ENCODE measurements at regions not wholly inside any gene's neighbourhood (a gene's known extent, or its start where the extent isn't known, plus 50 kb on each side); places are given as distances from the start of the nearest gene placed in this dataset.

- TF ChIP-seq CTCF (IDR thresholded peaks at IDR 0.05; ENCODE audit: low read depth, low read length) (peak; percentile 46), EZH2phosphoT487 (IDR thresholded peaks at IDR 0.05; ENCODE audit: low read depth) (no peak)
- peak overlapping the region; percentile 79 for H3K4me2 ChIP-seq (ENCODE audit: low read length)
- 0 out of 2 replicates have a peak overlapping the region, but pooled peaks have one; percentile 23 for H2AFZ ChIP-seq (ENCODE audit: low read depth, low read length)
- no peaks in the 10 kb centered on the region for H3K9me3 ChIP-seq (ENCODE audit: insufficient read depth, low read length)
- H3K36me3 ChIP-seq (replicated peaks; ENCODE audit: low read depth, low read length): no peaks in the 10 kb centered on the region
- no peaks in the 10 kb centered on the region for H3K27me3 ChIP-seq (ENCODE audit: low read depth, low read length)
- peak overlapping the region; percentile 98 for H3K9ac ChIP-seq (ENCODE audit: low read length)
- H3K4me3 ChIP-seq (ENCODE audit: low read length): peak overlapping the region; percentile 98
- peak overlapping the region; percentile 92 for H3K27ac ChIP-seq (ENCODE audit: low read length)
- H3K79me2 ChIP-seq (ENCODE audit: low read length): peaks cover 39% of the 10 kb centered on the region
- H3K4me1 ChIP-seq (ENCODE audit: low read length): peaks cover 18% of the 10 kb centered on the region
- peaks cover 17% of the 10 kb centered on the region for H4K20me1 ChIP-seq (ENCODE audit: insufficient read depth, low read length)
Observed at GRCh38 chr16:85553436-85554113, 59.5 kb upstream of the GSE1 start.

GRCh38 chr16:85554114-85554888, 58.8 kb upstream of the GSE1 start:
- H3K4me1 ChIP-seq (ENCODE audit: low read length): peaks cover 25% of the 10 kb centered on the region

GRCh38 chr16:85554889-85555718, 58.0 kb upstream of the GSE1 start:
- TF ChIP-seq CTCF (IDR thresholded peaks at IDR 0.05; ENCODE audit: low read depth, low read length) (no peak), EZH2phosphoT487 (IDR thresholded peaks at IDR 0.05; ENCODE audit: low read depth) (no peak)
- peak overlapping the region; percentile 95 for H3K4me2 ChIP-seq (ENCODE audit: low read length)
- peaks cover 32% of the 10 kb centered on the region for H4K20me1 ChIP-seq (ENCODE audit: insufficient read depth, low read length)
- peaks cover 52% of the 10 kb centered on the region for H3K79me2 ChIP-seq (ENCODE audit: low read length)
- H2AFZ ChIP-seq (ENCODE audit: low read depth, low read length): no peak overlapping the region
- peak overlapping the region; percentile 98 for H3K4me3 ChIP-seq (ENCODE audit: low read length)
- H3K36me3 ChIP-seq (replicated peaks; ENCODE audit: low read depth, low read length): no peaks in the 10 kb centered on the region
- H3K27me3 ChIP-seq (ENCODE audit: low read depth, low read length): no peaks in the 10 kb centered on the region
- H3K27ac ChIP-seq (ENCODE audit: low read length): peak overlapping the region; percentile 92
- peaks cover 27% of the 10 kb centered on the region for H3K4me1 ChIP-seq (ENCODE audit: low read length)
- peak overlapping the region; percentile 98 for H3K9ac ChIP-seq (ENCODE audit: low read length)
- no peaks in the 10 kb centered on the region for H3K9me3 ChIP-seq (ENCODE audit: insufficient read depth, low read length)

More at GRCh38 chr16:85554114-85554888, 58.8 kb upstream of the GSE1 start:
- Histone ChIP-seq H2AFZ (ENCODE audit: low read depth, low read length) (no peak overlapping the region), H3K27ac (ENCODE audit: low read length) (peak overlapping the region; percentile 92), H3K36me3 (replicated peaks; ENCODE audit: low read depth, low read length) (no peaks in the 10 kb centered on the region), H3K4me2 (ENCODE audit: low read length) (peak overlapping the region; percentile 95), H3K27me3 (ENCODE audit: low read depth, low read length) (no peaks in the 10 kb centered on the region), H4K20me1 (ENCODE audit: insufficient read depth, low read length) (peaks cover 24% of the 10 kb centered on the region), H3K9me3 (ENCODE audit: insufficient read depth, low read length) (no peaks in the 10 kb centered on the region), H3K4me3 (ENCODE audit: low read length) (peak overlapping the region; percentile 98), H3K9ac (ENCODE audit: low read length) (peak overlapping the region; percentile 98), H3K79me2 (ENCODE audit: low read length) (peaks cover 46% of the 10 kb centered on the region)
- TF ChIP-seq EZH2phosphoT487 (IDR thresholded peaks at IDR 0.05; ENCODE audit: low read depth) (no peak), CTCF (IDR thresholded peaks at IDR 0.05; ENCODE audit: low read depth, low read length) (no peak)
